Nephron progenitor cell (in vitro differentiated cells): ENCODE measurements at regions not wholly inside any gene's neighbourhood (a gene's known extent, or its start where the extent isn't known, plus 50 kb on each side); places are given as distances from the start of the nearest gene placed in this dataset.

ENCODE experiments used
- DNase-seq: peaks from one replicate; pipeline ENCODE4 v3.0.0; 2021
- H3K27ac Mint-ChIP-seq: 2 replicates; pipeline ENCODE4 v1.8.0; 2021; ENCODE audit warnings: mild to moderate bottlenecking, moderate library complexity, mixed read lengths
- H3K27me3 Mint-ChIP-seq: 2 replicates; pipeline ENCODE4 v1.8.0; 2021; ENCODE audit warnings: mild to moderate bottlenecking, low read depth, mixed read lengths; ENCODE audit not compliant: poor library complexity
- H3K36me3 Mint-ChIP-seq: 2 replicates; pipeline ENCODE4 v1.8.0; 2021; ENCODE audit warnings: low read depth, mixed read lengths
- H3K4me1 Mint-ChIP-seq: 2 replicates; pipeline ENCODE4 v1.8.0; 2021; ENCODE audit warnings: mixed read lengths
- H3K4me3 Mint-ChIP-seq: 2 replicates; pipeline ENCODE4 v1.8.0; 2021; ENCODE audit warnings: mild to moderate bottlenecking, moderate library complexity, mixed read lengths
- H3K9me3 Mint-ChIP-seq: 2 replicates; pipeline ENCODE4 v1.8.0; 2021; ENCODE audit warnings: mild to moderate bottlenecking, moderate library complexity, mixed read lengths
- TF ChIP-seq, protein P1 (sequence below): fragments of 200-600 bp; sonication (generic); IDR thresholded peaks from 2 replicates; pipeline ENCODE4 v1.5.0; 2021; ENCODE audit warnings: antibody characterized with exemption

DNA sequence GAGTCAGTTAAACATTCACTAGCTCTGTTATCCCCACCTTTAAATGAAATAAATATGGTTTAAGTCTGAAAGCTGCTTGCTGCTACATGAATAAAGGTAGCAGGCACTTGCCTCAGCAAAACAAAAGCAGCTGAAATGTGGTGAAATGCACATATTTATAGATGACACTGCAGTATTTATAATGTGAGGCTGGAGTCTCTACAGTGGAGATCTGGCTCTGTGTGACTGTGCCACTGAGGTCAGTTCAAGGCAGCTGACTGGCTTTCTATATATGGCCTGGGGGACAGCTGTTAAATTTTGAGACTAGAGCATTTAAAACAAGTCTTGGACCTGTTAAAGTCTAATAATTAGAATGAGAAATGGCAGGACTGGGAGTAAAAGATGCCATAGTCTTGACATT, 859.6 kb upstream of the SEMA6A start:
- H3K9me3 Mint-ChIP-seq = no peaks in the 10 kb centered on the region
- no peaks in the 10 kb centered on the region for H3K36me3 Mint-ChIP-seq
- H3K4me1 Mint-ChIP-seq = peaks cover 4% of the 10 kb centered on the region
- H3K4me3 Mint-ChIP-seq = no peak overlapping the region
- DNase-seq = no peak
- H3K27ac Mint-ChIP-seq = no peak overlapping the region
- TF ChIP-seq, protein P1, sequence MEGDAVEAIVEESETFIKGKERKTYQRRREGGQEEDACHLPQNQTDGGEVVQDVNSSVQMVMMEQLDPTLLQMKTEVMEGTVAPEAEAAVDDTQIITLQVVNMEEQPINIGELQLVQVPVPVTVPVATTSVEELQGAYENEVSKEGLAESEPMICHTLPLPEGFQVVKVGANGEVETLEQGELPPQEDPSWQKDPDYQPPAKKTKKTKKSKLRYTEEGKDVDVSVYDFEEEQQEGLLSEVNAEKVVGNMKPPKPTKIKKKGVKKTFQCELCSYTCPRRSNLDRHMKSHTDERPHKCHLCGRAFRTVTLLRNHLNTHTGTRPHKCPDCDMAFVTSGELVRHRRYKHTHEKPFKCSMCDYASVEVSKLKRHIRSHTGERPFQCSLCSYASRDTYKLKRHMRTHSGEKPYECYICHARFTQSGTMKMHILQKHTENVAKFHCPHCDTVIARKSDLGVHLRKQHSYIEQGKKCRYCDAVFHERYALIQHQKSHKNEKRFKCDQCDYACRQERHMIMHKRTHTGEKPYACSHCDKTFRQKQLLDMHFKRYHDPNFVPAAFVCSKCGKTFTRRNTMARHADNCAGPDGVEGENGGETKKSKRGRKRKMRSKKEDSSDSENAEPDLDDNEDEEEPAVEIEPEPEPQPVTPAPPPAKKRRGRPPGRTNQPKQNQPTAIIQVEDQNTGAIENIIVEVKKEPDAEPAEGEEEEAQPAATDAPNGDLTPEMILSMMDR = no peak
- no peaks in the 10 kb centered on the region for H3K27me3 Mint-ChIP-seq

DNA sequence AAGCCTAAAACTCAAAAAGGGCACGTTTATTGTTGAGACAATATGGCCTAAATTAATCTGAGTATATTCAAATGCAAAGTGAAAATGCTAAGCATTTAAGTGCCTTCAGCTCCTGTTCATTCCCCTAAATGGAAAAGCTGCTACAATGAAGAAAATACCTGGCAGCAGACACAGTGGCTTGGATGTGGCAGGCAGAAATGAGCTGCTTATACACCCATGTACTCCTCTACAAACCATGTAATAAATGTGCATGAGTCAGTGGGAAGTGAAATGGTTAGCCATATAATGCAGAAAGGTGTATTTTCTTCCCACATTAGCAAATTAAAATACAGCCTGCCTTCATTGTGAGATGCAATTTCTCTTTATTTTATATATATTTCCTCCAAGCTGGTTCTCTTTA, 859.2 kb upstream of the SEMA6A start:
- TF ChIP-seq, protein P1 = no peak
- Mint-ChIP-seq H3K4me3 (no peak overlapping the region), H3K27ac (no peak overlapping the region), H3K9me3 (no peaks in the 10 kb centered on the region), H3K4me1 (peaks cover 4% of the 10 kb centered on the region), H3K27me3 (no peaks in the 10 kb centered on the region), H3K36me3 (no peaks in the 10 kb centered on the region)
- no peak for DNase-seq

DNA sequence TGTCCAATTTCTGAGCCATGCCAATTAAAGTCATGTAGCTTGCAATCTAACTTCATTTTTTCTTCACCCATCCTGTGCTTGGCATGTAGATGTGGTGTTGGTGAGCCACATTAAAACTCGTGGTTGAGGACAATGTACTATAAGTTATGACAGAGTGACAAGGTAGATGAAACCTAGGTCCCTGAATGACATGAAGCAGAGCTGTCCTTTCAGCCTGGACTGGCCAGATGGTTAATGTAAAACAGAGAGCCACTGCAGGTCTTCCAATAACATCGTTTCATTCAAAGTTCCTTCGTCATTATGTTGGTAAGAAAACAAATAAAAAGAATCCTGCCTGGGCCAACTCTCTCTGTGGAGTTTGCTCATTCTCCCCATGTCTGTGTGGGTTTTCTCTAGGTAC, 856.5 kb upstream of the SEMA6A start:
- H3K9me3 Mint-ChIP-seq = no peaks in the 10 kb centered on the region

DNA sequence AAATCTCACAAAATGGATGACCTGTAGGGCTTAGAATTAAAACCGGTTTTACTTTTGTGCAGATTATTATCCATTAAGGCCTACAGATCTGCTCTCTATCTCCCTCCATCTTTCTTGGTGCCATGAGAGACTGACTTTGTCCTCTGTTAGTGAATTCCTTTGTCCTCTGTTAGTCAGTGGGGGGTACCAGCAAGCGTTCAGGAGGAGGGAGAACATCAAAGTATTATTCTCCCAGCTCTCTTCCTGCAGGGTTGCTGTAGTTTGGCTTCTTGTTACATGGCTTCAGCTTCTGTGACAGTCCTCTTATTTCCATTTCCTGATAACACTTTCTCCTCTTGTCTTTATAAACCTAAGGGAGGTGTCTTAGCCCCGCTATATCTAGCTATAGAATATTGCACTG, 850.5 kb upstream of the SEMA6A start:
- Mint-ChIP-seq H3K9me3 (peaks cover 24% of the 10 kb centered on the region), H3K27ac (no peak overlapping the region), H3K4me3 (no peak overlapping the region), H3K4me1 (peaks cover 6% of the 10 kb centered on the region), H3K36me3 (peaks cover 7% of the 10 kb centered on the region), H3K27me3 (no peaks in the 10 kb centered on the region)
- TF ChIP-seq, protein P1 = no peak
- no peak for DNase-seq

More for the DNA sequence above, 856.5 kb upstream of the SEMA6A start:
- no peak for DNase-seq
- TF ChIP-seq, protein P1 = no peak
- Mint-ChIP-seq H3K4me1 (peaks cover 4% of the 10 kb centered on the region), H3K27ac (no peak overlapping the region), H3K36me3 (no peaks in the 10 kb centered on the region), H3K27me3 (no peaks in the 10 kb centered on the region), H3K4me3 (no peak overlapping the region)

DNA sequence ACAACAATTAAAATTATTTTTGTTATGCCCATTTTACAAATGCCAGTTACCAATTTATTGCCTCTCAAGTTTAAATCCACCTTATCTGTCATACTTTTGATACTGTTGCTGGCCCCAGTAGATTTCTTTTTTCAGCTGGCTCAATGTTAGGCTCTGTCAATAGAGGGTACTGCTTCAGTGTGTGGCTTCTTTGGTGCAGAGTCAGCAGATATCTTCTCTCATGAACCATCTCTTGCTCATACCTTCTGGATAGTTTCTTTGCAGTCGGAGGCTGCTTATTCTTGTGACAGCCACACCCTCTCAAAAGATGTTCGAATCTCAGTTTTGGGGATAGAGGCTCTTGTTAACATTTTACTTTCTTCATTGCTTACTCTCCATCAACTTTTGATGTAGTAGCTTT, 849.9 kb upstream of the SEMA6A start:
- H3K36me3 Mint-ChIP-seq = peaks cover 7% of the 10 kb centered on the region

DNA sequence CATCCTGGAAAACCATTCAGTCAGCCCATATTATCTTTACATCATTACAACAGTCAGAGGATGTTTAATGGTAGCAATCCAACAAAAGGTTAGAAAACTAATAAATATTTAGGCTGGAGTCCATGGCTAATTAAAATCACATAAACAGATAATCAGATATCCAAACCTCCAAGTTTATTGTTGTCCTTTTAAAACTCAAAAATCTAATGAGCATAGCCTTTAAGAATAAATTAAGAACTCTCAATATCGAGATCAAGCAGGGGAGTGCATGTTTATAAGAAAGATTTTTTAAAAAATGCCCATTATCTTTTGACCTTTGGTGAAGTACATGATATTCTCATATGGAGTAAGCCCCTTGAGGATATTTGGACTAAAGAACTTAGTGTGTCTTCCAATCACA, 842.9 kb upstream of the SEMA6A start:
- H3K4me1 Mint-ChIP-seq = peaks cover 10% of the 10 kb centered on the region
- DNase-seq = no peak
- TF ChIP-seq, protein P1 = no peak
- peaks cover 20% of the 10 kb centered on the region for H3K9me3 Mint-ChIP-seq
- peaks cover 7% of the 10 kb centered on the region for H3K36me3 Mint-ChIP-seq
- no peaks in the 10 kb centered on the region for H3K27me3 Mint-ChIP-seq
- H3K27ac Mint-ChIP-seq = no peak overlapping the region
- H3K4me3 Mint-ChIP-seq = no peak overlapping the region

More for the DNA sequence above, 849.9 kb upstream of the SEMA6A start:
- TF ChIP-seq, protein P1 = no peak
- H3K27ac Mint-ChIP-seq = no peak overlapping the region
- no peaks in the 10 kb centered on the region for H3K27me3 Mint-ChIP-seq
- no peak overlapping the region for H3K4me3 Mint-ChIP-seq
- peaks cover 6% of the 10 kb centered on the region for H3K4me1 Mint-ChIP-seq
- peaks cover 28% of the 10 kb centered on the region for H3K9me3 Mint-ChIP-seq
- DNase-seq = no peak
